K562 (cell line): ENCODE measurements at regions not wholly inside any gene's neighbourhood (a gene's known extent, or its start where the extent isn't known, plus 50 kb on each side); places are given as distances from the start of the nearest gene placed in this dataset.

Experiments
- CEBPB ChIP-seq: fragments of 450-650 bp; IDR thresholded peaks from 2 replicates; pipeline ENCODE4 v1.6.1; 2016; ENCODE audit warnings: missing genetic modification characterization, missing compliant biosample characterization
- CREB3 ChIP-seq: fragments of 450-650 bp; conservative IDR thresholded peaks from 2 replicates; pipeline ENCODE4 v1.6.1; 2016; ENCODE audit warnings: missing genetic modification characterization, low read depth, mild to moderate bottlenecking, missing compliant biosample characterization, moderate library complexity
- FOSL1 ChIP-seq: fragments of 200-800 bp; sonication (Bioruptor generic); conservative IDR thresholded peaks from 2 replicates; pipeline ENCODE4 v1.6.1; 2016; ENCODE audit warnings: missing genetic modification characterization, missing compliant biosample characterization
- ZNF589 ChIP-seq: fragments of 200-800 bp; sonication (Bioruptor generic); IDR thresholded peaks from 2 replicates; pipeline ENCODE4 v1.6.1; 2016; ENCODE audit warnings: low read depth, missing genetic modification characterization, missing compliant biosample characterization
- TF ChIP-seq, protein P1 (sequence below): fragments of 450-650 bp; IDR thresholded peaks from 2 replicates; pipeline ENCODE4 v1.6.1; 2017; ENCODE audit warnings: antibody characterized with exemption, mild to moderate bottlenecking

- TF ChIP-seq, protein P1, sequence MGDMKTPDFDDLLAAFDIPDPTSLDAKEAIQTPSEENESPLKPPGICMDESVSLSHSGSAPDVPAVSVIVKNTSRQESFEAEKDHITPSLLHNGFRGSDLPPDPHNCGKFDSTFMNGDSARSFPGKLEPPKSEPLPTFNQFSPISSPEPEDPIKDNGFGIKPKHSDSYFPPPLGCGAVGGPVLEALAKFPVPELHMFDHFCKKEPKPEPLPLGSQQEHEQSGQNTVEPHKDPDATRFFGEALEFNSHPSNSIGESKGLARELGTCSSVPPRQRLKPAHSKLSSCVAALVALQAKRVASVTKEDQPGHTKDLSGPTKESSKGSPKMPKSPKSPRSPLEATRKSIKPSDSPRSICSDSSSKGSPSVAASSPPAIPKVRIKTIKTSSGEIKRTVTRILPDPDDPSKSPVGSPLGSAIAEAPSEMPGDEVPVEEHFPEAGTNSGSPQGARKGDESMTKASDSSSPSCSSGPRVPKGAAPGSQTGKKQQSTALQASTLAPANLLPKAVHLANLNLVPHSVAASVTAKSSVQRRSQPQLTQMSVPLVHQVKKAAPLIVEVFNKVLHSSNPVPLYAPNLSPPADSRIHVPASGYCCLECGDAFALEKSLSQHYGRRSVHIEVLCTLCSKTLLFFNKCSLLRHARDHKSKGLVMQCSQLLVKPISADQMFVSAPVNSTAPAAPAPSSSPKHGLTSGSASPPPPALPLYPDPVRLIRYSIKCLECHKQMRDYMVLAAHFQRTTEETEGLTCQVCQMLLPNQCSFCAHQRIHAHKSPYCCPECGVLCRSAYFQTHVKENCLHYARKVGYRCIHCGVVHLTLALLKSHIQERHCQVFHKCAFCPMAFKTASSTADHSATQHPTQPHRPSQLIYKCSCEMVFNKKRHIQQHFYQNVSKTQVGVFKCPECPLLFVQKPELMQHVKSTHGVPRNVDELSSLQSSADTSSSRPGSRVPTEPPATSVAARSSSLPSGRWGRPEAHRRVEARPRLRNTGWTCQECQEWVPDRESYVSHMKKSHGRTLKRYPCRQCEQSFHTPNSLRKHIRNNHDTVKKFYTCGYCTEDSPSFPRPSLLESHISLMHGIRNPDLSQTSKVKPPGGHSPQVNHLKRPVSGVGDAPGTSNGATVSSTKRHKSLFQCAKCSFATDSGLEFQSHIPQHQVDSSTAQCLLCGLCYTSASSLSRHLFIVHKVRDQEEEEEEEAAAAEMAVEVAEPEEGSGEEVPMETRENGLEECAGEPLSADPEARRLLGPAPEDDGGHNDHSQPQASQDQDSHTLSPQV = peak; percentile 70
- no peak for TF ChIP-seq ZNF589 (CRISPR knock-in tag)
- peak; percentile 85 for TF ChIP-seq FOSL1 (tag)
- no peak for TF ChIP-seq CREB3
- TF ChIP-seq CEBPB = 0 out of 2 replicates have a peak, but pooled peaks have one; percentile 25
These were observed 222.5 kb upstream of the GSE1 start (continued) for GRCh38 chr16:85390511-85391174.
